Activated B cell treated with CpG ODN at 0.5 μM for 24 hours (primary cell): ENCODE measurements at regions not wholly inside any gene's neighbourhood (a gene's known extent, or its start where the extent isn't known, plus 50 kb on each side); places are given as distances from the start of the nearest gene placed in this dataset.

ENCODE experiments used
- ATAC-seq: fragments of 200-7000 bp; cut with Tn5 transposase; one replicate; pipeline ENCODE4 v1.10.0; 2021; ENCODE audit warnings: low read depth, mild to moderate bottlenecking, moderate library complexity
- CTCF ChIA-PET: fragments of 350-600 bp; sonication (Branson Sonifier 250); formaldehyde crosslinking; loops from one replicate; lab custom pipeline; 2021; ENCODE audit warnings: antibody characterized with exemption; lab: Charles Lee
- POLR2A ChIA-PET: fragments of 350-600 bp; sonication (Branson Sonifier 250); formaldehyde crosslinking; loops from one replicate; lab custom pipeline; 2021; ENCODE audit warnings: antibody characterized with exemption; lab: Charles Lee
- DNase-seq: peaks from one replicate; pipeline ENCODE4 v3.0.0; 2022
- H3K27ac Mint-ChIP-seq: one replicate; pipeline ENCODE4 v1.8.0; 2020; ENCODE audit warnings: mixed read lengths
- H3K27me3 Mint-ChIP-seq: one replicate; pipeline ENCODE4 v1.8.0; 2021; ENCODE audit warnings: mixed read lengths
- H3K36me3 Mint-ChIP-seq: one replicate; pipeline ENCODE4 v1.8.0; 2021; ENCODE audit warnings: low read depth, mixed read lengths
- H3K4me1 Mint-ChIP-seq: one replicate; pipeline ENCODE4 v1.8.0; 2021; ENCODE audit warnings: mixed read lengths
- H3K4me3 Mint-ChIP-seq: one replicate; pipeline ENCODE4 v1.8.0; 2020; ENCODE audit warnings: mild to moderate bottlenecking, mixed read lengths
- H3K9me3 Mint-ChIP-seq: one replicate; pipeline ENCODE4 v1.8.0; 2020; ENCODE audit warnings: mixed read lengths
- CTCF ChIP-seq: fragments of 200-600 bp; IDR thresholded peaks from one replicate; pipeline ENCODE4 v1.8.0; 2022; ENCODE audit warnings: antibody characterized with exemption, mild to moderate bottlenecking
- intact Hi-C: fragments of 100-400 bp; cut with micrococcal nuclease; formaldehyde crosslinking; loops from one replicate; pipeline ENCODE4 v1.15.1; 2024

GRCh38 chr4:30600246-30601017 is 119.7 kb upstream of the PCDH7 start:
- Mint-ChIP-seq H3K27me3 (no peaks in the 10 kb centered on the region), H3K4me1 (no peaks in the 10 kb centered on the region), H3K27ac (no peak overlapping the region), H3K36me3 (no peaks in the 10 kb centered on the region), H3K4me3 (no peak overlapping the region), H3K9me3 (peaks cover 2% of the 10 kb centered on the region)
- ChIA-PET CTCF (no interaction called here), POLR2A (no interaction called here)
- no peak for TF ChIP-seq CTCF
- DNase-seq (no peak), ATAC-seq (no peak)
- intact Hi-C loops = no loop called here

- Mint-ChIP-seq H3K27me3 (no peaks in the 10 kb centered on the region), H3K36me3 (no peaks in the 10 kb centered on the region), H3K27ac (no peak overlapping the region), H3K9me3 (peaks cover 4% of the 10 kb centered on the region), H3K4me1 (no peaks in the 10 kb centered on the region), H3K4me3 (no peak overlapping the region)
- no peak for TF ChIP-seq CTCF
- intact Hi-C loops = no loop called here
- no peak for DNase-seq
- no peak for ATAC-seq
- POLR2A ChIA-PET = no interaction called here
- CTCF ChIA-PET = no interaction called here
Measured at GRCh38 chr4:30601070-30601865, 118.9 kb upstream of the PCDH7 start.

- no peak for DNase-seq
- Mint-ChIP-seq H3K36me3 (no peaks in the 10 kb centered on the region), H3K4me3 (no peak overlapping the region), H3K9me3 (peaks cover 5% of the 10 kb centered on the region), H3K4me1 (no peaks in the 10 kb centered on the region), H3K27me3 (no peaks in the 10 kb centered on the region), H3K27ac (no peak overlapping the region)
- POLR2A ChIA-PET = no interaction called here
- no peak for TF ChIP-seq CTCF
- ATAC-seq = no peak
- intact Hi-C loops = no loop called here
- CTCF ChIA-PET = no interaction called here
Measured at GRCh38 chr4:30605616-30606190, 114.5 kb upstream of the PCDH7 start.

- ATAC-seq (no peak), DNase-seq (no peak)
- no peak for TF ChIP-seq CTCF
- H3K27me3 Mint-ChIP-seq = no peaks in the 10 kb centered on the region
- H3K4me3 Mint-ChIP-seq = no peak overlapping the region
- ChIA-PET POLR2A (no interaction called here), CTCF (no interaction called here)
- no peaks in the 10 kb centered on the region for H3K36me3 Mint-ChIP-seq
- H3K9me3 Mint-ChIP-seq = peaks cover 2% of the 10 kb centered on the region
- H3K4me1 Mint-ChIP-seq = no peaks in the 10 kb centered on the region
- H3K27ac Mint-ChIP-seq = no peak overlapping the region
- intact Hi-C loops = no loop called here
Measured at GRCh38 chr4:30610361-30610760, 109.8 kb upstream of the PCDH7 start.

GRCh38 chr4:30614771-30615170 is 105.4 kb upstream of the PCDH7 start:
- ATAC-seq (no peak), DNase-seq (no peak)
- H3K36me3 Mint-ChIP-seq = no peaks in the 10 kb centered on the region
- H3K27me3 Mint-ChIP-seq = no peaks in the 10 kb centered on the region
- H3K4me3 Mint-ChIP-seq = no peak overlapping the region
- no peak overlapping the region for H3K27ac Mint-ChIP-seq
- CTCF ChIA-PET = no interaction called here
- TF ChIP-seq CTCF = no peak
- intact Hi-C loops = no loop called here
- no peaks in the 10 kb centered on the region for H3K9me3 Mint-ChIP-seq
- no peaks in the 10 kb centered on the region for H3K4me1 Mint-ChIP-seq
- POLR2A ChIA-PET = no interaction called here
